Kidney capillary endothelial cell (primary cell): ENCODE measurements at regions not wholly inside any gene's neighbourhood (a gene's known extent, or its start where the extent isn't known, plus 50 kb on each side); places are given as distances from the start of the nearest gene placed in this dataset.
A peak's percentile ranks its signal among the peaks of the same experiment; 100 is the strongest.
"Not testable (repeated sequence)": the region's sequence is repeated elsewhere in the genome, so short reads cannot be mapped to it uniquely, and the experiment has no call there.

Experiments
- DNase-seq: peaks from one replicate; pipeline ENCODE4 v3.0.0-alpha.2; 2018; ENCODE audit warnings: low spot score

DNA sequence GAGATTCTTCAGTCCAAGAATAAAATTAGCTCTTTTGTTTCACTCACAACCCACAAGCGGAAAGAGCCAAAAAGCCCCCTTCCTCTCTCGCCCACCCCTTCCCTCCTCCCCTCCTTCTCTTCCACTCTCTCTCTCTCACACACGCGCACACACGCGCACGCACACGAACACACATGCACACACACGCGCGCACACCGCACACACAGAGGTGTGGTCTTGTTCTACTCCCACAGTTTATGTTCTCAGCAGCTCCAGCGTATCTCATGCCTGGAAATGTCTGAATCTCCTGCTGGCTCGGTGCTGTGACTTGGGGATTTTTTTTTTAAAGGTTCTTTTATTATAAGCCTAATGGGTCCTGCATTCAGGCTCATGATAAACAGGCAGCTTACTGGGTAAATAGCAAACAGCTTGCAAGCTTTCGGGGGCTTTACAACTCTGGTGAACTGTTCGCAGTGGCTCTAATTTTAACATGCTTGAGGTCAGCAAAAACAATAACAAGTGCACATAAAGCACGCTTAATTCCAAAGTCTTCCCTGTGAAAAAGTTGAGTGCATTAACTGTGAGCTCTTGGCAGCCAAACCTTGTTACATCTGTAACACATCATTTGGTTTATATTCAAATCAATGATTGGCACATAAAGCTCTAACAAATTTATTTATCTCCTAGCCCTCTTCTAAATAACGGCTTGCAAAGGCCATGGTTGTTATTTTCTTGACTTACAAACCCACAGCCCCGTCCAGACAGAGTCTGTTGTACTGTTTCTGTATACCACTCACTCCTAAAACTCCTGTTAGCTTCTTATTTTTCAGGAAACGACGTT, 424.1 kb upstream of the MGMT start:
- no peak for DNase-seq

DNA sequence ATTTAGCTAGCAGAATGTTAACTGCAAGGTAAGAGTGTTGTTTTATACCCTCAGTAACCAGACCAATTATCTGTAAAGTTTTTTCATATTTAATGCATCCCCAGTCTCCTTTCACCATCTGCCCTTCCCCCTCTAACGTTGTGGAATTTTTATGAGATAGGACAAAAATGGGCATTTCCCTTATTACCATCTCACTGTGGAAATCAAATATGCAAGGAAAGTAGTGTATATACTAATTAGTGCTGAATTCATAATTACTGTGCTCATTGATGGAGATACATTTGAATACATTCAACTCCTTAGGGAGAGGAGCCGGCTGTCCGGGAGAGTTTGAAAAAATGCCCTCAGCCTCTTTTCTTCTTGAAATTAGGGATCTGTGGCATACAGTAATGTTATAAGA, 423.4 kb upstream of the MGMT start:
- DNase-seq, result no peak

DNA sequence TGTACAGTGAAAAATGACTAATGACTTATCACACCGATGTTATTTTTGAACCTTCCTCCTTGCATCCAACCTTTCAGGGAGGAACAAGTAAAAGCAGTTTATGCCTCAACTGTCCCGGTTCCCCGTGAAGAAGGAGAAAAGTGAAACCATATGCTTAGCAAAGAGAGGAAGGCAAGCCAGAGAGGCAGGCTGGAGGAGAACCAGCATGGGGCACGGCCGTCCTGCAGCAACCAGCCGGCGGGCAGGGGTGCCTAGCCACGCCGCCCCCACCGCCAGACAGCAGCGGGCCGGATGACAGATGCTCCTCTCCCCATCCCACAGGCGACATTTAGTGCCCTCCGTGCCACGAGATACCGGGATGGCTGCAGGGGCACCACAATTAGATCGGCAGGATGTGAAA, 421.4 kb upstream of the MGMT start:
- no peak for DNase-seq

DNA sequence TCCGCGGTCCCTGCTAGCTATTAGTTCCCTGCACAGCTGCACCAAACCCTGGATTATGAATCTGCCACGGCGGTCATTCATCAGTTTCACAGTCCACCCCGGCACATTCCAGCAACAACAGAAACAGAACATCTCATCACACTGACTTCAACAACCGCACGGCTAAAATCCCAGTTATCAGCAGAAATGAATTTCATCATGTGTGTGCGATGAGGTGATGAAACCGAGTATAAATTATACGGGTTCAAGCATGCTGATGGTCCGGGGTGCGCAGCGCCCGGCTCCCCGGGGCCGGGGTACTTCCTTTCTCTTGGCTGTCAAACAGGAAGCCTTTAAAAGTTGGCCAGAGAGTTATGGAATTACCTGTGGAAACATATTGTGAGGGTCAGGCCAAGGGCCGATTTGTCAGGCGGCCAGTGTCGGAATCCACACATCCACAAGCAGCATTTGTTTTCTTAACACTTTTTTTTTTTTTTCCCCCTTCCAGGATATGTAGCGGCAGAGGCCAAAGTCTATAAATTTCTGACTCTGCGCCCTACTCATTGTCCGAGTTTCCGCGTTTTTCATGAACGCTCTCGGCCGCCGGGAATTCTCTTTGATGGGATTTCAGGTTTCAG, 420.9 kb upstream of the MGMT start:
- peak; percentile 62 for DNase-seq

DNA sequence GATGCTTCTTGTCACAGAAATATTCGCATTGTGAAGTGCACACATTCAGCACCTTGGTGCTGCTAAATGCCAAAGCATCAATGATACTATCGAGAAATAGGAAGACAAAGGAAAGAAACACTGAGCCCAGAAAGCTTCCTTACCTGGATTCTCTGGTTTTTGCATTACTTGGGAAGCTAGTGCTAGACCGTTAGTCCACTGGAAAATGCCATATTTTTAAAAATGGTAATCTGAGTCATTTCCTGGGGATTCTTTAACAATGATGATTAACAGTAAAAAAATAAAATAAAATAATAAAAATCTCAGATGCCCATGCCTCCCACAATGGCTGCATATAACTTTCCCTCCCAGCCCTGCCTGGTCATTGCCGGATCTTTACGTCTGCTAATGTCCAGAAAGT, 420.1 kb upstream of the MGMT start:
- peak; percentile 65 for DNase-seq

DNA sequence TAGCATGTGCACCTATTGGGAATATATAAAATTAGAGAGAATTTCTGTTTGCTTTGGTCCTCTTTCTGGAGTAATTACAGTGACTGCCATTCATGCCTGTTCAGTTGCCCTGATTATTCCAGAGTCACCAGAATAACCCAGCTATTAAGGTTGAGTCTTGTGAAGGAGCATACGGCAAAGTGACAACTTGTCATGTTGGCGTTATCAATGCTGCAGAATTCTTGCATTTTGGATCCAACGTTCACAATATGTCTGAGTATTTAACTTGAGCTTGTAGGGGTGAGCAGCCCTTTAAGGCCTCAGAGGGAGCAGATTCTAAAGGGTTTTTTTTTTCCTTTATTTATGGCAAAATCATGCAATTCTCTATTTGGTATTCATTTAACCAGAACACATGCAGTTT, 419.4 kb upstream of the MGMT start:
- no peak for DNase-seq

DNA sequence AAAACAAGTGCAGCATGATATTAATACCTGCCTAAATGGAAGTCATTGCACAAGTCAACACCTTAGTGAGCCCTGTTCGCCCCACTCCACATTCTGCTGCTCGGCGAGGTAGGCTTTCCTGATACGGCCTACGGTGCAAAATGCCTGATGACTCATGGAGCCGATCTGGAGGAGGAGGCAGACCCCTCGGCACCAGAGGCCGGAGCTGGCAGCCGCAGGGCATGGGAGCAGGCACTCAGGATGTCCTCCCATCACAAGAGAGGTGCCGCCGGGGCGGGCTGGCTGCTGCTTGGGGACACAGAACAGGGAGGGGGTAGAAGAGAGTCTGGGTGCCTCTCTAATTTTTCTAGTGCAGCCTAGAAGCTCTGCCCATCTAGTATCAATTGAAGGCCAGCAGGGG, 418.5 kb upstream of the MGMT start:
- peak; percentile 55 for DNase-seq

DNA sequence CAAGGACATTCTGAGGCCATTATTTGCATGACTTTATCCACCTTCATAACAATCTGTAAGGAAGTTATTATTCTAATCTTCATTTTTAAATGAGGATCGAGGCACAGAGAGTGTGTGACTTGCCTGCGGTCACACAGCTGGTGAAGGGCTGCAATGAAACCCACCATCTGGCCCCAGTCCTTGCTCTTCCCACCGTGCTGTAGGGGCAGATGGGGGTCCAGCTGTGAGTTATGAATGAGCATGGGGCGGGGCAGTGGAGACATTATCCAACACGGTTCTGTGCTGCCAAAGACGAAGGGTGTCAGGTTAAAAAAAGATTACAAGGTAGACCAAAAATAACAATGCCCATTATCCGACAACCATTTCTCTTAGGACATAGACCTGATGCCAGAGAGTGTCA, 417.5 kb upstream of the MGMT start:
- DNase-seq, result no peak

DNA sequence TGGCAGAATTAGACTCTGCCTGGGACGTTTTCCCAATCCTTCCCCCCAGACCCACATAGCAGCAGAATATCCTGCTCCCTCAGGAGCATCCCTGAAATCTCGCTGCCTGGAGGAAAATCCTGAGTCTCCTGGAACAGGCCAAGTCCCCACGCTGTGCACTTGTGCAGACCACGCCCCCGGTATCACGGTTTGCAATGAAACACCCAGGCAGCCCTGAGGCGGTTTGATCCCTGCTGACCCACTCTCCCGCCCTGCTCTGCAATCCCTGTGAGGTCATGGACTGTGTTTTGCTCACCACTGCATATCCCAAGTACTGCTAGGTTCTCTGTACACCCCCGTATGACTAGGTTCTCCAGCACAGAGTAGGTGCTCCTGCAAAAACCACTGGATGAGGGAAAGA, 411.8 kb upstream of the MGMT start:
- no peak for DNase-seq

DNA sequence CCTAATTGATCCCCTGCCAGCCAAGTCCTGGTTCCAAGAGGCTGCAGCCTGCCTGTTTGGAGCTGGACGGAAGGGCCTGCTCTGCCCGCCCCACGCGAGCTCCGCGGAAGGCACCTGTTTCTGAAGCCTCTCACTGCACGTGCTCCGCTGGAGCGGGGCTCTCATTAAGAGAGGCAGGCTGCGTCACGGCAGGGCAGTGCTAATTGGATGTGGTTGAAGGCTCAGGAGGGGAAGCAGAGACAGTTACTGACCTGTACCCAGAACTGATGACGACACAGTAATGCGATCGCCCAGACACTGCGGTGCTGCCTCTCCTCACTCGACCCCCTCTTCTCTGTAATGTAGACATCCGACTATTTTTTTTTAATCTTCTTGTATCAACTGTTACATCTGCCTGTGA, 411.1 kb upstream of the MGMT start:
- no peak for DNase-seq

DNA sequence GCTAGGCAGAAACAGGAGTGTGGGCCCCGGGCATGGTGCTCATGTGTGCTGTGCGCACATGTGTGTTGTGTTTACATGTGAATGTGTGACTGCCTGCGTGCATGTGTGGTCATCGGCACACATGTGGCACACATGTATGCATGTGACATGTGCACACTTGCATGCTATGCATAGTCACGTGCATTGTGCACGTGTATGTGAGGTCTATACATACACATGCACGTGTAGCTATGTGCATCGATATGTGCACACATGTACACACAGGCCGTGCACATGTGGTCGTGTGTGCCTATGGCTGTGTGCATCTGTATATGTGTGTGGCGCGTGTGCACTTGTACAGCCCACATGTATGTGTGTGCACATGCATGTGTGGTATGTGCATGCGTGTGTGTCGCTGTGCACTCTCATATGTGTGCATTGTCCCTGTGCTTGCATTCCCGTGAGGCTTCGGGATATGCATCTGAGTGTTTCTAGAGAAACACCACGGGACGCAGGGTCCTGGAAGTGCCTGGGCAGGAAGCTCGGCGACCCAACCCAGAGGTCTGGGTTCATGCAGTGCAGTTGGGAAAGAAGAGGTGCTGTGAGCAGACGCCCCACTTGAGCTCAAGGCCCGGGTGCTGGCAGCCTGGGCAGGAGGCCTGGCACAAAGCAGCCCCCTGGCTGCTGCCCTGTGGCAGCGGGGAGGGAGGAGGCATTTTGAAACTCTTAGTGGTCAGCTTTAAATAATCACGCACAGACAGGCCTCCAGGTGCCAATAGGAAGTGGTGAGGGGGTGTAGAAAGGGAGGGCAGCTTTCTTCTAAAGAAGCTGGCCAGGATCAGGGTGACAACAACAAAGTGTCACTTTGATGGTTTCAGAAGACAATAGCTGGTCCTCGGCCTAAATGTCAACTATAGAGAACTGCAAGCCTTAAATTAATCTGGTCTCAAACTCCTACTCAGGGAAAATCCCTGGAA, 410.0 kb upstream of the MGMT start:
- no peak for DNase-seq

DNA sequence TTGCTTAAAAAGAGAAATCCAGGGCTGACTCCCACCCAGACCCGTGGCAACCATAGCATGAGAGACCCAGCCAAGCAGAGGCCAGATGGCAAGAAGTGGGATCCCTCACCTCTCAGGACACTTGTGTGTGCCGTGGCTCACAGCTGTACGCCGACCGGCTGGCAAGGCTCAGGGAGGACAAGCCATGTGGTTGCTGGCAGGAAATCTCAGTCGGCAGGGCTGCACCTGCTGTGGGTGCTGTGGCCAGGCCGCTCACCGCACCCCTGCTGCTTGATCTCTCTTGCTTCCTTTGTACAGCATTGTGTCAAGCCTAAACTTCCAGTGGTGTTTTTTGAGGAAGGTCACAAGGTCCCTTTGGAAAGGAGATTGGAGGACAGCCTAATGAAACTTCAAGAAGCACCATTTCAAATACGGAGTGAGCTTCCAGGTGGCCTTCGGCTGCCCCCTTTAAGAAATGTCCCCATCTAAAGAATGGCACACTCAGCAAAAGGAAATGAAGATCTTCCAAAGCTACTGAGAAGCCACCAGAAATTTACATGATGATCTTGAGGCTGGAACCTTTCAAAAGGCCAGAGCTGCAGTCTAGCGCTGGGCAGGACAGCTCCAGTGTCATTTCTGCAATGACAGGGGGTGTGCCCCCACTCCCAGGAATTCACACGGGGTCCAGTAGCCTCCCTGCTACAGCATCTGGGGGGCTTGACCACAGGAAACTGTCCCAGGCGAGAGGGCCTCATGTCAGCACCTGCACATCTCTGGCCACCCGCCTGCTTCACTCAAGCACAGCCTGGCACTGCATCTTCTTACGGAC, 409.0 kb upstream of the MGMT start:
- no peak for DNase-seq

DNA sequence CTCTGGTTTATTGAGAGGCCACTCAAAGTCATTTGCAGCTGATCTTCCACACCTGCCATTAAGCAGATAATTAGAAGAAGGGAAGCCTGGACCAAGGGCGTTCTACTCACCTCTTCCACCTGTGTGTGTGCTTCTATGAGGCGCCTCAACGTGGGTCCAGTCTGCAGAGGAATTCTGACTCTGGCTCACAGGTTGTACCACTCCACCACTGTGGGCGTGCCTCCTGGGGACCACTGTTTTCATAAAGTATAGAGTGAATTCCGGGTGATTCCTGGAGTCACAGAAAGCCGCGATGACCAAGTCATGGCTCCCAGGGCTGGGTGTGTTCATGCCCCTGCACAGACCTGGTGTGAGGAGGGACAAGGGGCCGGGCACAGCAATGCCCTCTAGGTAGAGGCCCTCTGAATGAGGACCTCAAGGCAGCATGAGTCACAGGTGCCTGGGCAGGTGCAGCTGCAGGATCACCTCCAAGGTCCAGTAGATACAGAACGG, 408.3 kb upstream of the MGMT start:
- DNase-seq, result no peak

DNA sequence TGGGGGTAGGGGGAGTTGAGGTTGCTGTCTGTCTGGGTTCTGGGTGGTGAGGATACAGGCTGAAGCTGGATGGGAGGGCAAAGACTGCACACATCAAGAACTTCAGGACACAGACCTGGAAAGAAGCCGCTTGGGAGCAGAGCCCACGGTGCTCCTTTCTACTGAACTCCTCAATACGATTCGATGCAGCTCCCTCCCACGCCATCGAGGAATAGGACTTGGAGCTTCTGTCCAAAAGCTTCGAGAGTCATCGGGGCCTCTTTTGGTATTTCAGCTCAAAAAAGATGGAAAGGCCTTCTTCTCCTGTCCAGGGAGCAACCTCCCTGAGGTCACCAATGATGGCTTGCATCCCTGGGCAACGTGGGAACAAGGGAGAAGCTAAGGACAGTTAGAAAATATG, 407.1 kb upstream of the MGMT start:
- no peak for DNase-seq

DNA sequence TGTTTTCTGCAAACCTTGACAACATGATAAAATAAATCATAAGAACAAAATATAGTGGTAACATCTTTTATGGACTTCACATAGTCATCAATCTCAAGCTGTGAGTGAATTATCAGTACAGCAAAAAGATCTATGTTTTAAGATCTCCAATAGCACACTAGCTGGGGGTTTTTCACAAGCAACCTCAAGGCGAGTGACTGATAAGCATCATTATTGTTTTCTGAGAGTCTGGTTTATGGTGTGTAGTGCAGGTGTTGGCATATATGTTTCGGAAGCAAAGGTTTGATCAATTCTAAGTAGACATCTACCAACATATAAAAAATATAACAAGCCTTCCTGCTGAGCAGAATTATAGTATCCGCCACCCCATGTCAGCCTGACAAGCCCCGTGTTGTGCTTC, 403.8 kb upstream of the MGMT start:
- no peak for DNase-seq

DNA sequence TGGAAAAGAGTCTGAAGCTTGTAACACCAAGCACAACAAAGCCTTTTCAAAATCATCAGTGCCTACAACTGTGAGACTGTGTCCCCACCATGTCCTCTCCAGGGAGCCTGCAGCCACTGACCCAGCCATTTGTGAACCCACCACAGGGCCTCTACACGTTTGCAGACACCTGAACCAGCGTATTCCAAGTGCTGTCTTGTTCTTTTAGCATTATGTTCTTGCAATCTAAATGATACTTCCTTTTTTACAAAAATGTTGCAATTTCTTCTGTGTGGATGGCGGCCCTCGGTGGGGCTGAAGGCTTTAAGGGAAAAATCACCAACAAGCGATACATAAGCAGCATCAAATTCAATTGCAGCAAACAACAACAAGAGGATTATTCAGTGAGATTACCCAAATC, 403.2 kb upstream of the MGMT start:
- DNase-seq, result no peak

DNA sequence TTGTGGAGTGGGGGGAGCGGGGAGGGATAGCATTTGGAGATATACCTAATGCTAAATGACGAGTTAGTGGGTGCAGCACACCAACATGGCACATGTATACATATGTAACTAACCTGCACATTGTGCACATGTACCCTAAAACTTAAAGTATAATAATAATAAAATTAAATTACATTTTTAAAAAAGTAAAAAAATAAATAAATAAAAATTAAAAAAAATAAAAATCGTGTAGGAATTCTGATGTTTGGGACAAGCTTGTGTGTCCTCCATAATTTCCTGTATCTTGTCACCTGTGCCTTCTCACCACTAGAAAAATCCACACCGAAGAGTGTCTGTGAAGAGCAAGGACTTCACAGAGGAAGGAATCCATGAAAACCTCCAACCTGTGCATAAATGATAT, 400.5 kb upstream of the MGMT start:
- DNase-seq, result not testable (repeated sequence)

DNA sequence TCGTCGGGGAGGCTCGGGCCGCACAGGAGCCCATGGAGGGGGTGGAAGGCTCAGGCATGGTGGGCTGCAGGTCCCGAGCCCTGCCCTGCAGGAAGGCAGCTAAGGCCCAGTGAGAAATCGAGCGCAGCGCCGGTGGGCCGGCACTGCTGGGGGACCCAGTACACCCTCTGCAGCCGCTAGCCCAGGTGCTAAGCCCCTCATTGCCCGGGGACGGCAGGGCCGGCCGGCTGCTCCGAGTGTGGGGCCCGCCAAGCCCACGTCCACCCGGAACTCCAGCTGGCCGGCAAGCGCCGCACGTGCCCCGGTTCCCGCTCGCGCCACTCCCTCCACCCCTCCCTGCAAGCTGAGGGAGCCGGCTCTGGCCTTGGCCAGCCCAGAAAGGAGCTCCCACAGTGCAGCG, 395.6 kb upstream of the MGMT start:
- not testable (repeated sequence) for DNase-seq

DNA sequence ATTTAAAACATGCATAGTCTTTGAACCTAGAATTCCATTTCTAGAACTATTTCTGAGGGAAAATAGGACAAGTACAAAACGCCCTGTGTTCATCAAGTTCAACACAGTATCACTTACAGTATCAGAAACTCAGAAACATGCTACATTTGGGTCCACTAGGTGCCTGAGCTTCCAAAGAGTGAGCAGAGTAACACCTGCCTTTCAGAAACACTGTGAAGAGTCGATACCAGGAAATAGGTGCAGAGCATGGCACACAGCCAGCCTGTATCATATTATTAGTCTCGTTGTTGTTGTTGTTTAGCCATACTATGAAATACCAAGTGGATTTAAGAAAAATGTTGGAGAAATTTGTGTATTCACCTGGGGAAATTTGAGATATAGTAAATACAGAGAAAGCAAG, 392.1 kb upstream of the MGMT start:
- no peak for DNase-seq

DNA sequence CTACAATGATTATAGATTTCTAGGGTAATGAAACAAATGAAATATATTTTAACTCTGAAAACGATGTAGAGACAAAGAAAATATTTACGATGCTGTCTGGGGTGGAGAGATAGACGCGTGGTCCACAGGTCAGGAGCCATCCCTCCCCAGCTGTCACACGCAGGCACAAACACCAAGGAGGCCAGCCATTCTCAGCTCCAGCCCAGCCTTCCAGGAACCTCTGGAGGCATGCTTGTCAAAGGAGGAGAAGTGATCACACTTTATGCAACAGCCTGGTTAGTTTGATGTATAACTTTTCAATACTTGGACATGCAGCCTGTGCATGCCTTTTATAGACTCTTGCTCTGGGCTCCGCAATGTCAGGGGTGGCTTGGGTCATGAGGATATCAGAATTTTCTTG, 391.5 kb upstream of the MGMT start:
- no peak for DNase-seq

DNA sequence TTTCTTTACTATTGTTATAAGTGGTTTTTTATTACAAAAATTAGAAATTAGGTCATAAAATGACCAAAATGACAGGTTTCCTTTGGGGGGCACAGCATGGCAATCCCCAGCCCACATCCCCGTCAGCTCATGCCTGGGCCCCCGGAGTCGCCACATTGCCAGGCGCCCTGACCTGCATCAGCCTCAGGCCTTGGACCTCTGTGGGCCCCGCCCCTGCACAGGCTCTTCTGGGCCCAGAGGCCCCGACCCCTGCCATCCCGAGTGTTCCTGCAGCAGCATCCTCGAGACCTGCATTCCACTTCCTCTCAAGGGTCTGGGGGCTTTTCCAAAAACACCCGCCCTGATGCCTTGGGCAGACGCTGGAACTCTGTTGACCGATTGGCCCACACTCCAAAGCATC, 391.1 kb upstream of the MGMT start:
- no peak for DNase-seq

DNA sequence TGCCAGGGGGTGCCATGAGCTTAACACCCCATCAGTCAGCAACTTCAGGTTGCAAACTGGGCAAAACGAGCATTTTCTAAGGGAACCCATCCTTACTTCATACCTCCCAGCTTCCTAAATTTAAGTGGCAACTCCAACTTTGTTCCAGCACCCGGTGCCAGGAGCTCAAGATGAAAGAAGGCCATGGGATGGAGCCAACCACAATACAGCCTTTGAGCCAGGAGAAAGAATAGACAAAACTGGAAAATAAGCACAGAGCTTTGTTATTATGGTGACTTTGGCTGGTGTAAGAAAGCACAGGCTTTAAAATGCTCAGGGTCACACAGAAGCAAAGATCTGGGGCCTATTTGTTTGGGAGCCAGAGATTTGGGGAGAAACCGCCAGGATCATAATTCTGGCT, 388.7 kb upstream of the MGMT start:
- no peak for DNase-seq
